SK-N-MC (cell line): ENCODE measurements at regions not wholly inside any gene's neighbourhood (a gene's known extent, or its start where the extent isn't known, plus 50 kb on each side); places are given as distances from the start of the nearest gene placed in this dataset.
"Not testable (repeated sequence)": the region's sequence is repeated elsewhere in the genome, so short reads cannot be mapped to it uniquely, and the experiment has no call there.

ENCODE experiments used
- DNase-seq: peaks from one replicate; pipeline ENCODE4 v3.0.0-alpha.2; 2011; ENCODE audit warnings: low read depth, low spot score
- H3K27ac ChIP-seq: fragments of 200-600 bp; sonication (generic); 2 replicates; pipeline ENCODE4 v1.5.1; 2016; ENCODE audit warnings: mixed run types
- H3K36me3 ChIP-seq: fragments of 200-600 bp; sonication (generic); 2 replicates; pipeline ENCODE4 v1.6.1; 2017; ENCODE audit warnings: antibody characterized with exemption, low read length, mixed read lengths; ENCODE audit not compliant: insufficient read depth
- H3K4me3 ChIP-seq: fragments of 200-600 bp; sonication (generic); 2 replicates; pipeline ENCODE4 v1.5.1; 2016
- H3K9ac ChIP-seq: fragments of 200-600 bp; sonication (generic); 2 replicates; pipeline ENCODE4 v1.8.0; 2017; ENCODE audit warnings: mixed run types, mixed read lengths; ENCODE audit not compliant: insufficient read length
- H3K9me3 ChIP-seq: fragments of 200-600 bp; sonication (generic); 2 replicates; pipeline ENCODE4 v1.6.1; 2017; ENCODE audit warnings: low read depth, mild to moderate bottlenecking, antibody characterized with exemption, low read length, moderate library complexity, mixed read lengths
- EZH2 ChIP-seq: fragments of 200-600 bp; sonication (generic); IDR thresholded peaks from one replicate; pipeline ENCODE4 v1.6.1; 2017; ENCODE audit warnings: antibody characterized with exemption
- FOXP2 ChIP-seq: optimal IDR thresholded peaks from 2 replicates; pipeline ENCODE3; 2011; ENCODE audit warnings: mild to moderate bottlenecking, moderate library complexity; ENCODE audit not compliant: insufficient read depth; ENCODE audit errors: extremely low read length, control extremely low read depth
- POLR2AphosphoS5 ChIP-seq: IDR thresholded peaks from 2 replicates; pipeline ENCODE4 v1.6.1; 2012; ENCODE audit warnings: mild to moderate bottlenecking, low read depth, low read length, borderline replicate concordance

- no peak for TF ChIP-seq POLR2AphosphoS5
- TF ChIP-seq FOXP2, result no peak
- TF ChIP-seq EZH2, result no peak
- no peak overlapping the region for H3K27ac ChIP-seq
- no peaks in the 10 kb centered on the region for H3K9me3 ChIP-seq
- peaks cover 47% of the 10 kb centered on the region for H3K36me3 ChIP-seq
- H3K9ac ChIP-seq, result no peak overlapping the region
- H3K4me3 ChIP-seq, result no peak overlapping the region
- DNase-seq, result no peak
Observed at GRCh38 chr17:45631941-45632340, 141.4 kb upstream of the PLEKHM1 start.

- Histone ChIP-seq H3K27ac (no peak overlapping the region), H3K36me3 (peaks cover 14% of the 10 kb centered on the region; the same call in 1 of the 2 replicates), H3K4me3 (no peak overlapping the region), H3K9me3 (no peaks in the 10 kb centered on the region), H3K9ac (no peak overlapping the region)
- no peak for TF ChIP-seq EZH2
- no peak for TF ChIP-seq FOXP2
- no peak for TF ChIP-seq POLR2AphosphoS5
- DNase-seq, result no peak
Observed at GRCh38 chr17:45639297-45639849, 144.7 kb upstream of the CRHR1 start.

- no peak overlapping the region for H3K27ac ChIP-seq
- H3K4me3 ChIP-seq, result no peak overlapping the region
- peaks cover 11% of the 10 kb centered on the region; the same call in 1 of the 2 replicates for H3K36me3 ChIP-seq
- peak; percentile 61 for DNase-seq
- TF ChIP-seq POLR2AphosphoS5 (no peak), EZH2 (no peak), FOXP2 (no peak)
- no peak overlapping the region for H3K9ac ChIP-seq
- no peaks in the 10 kb centered on the region for H3K9me3 ChIP-seq
Observed at GRCh38 chr17:45640141-45640850, 143.8 kb upstream of the CRHR1 start.

- Histone ChIP-seq H3K4me3 (no peak overlapping the region), H3K36me3 (no peaks in the 10 kb centered on the region; the same call in 1 of the 2 replicates), H3K9me3 (no peaks in the 10 kb centered on the region), H3K9ac (no peak overlapping the region), H3K27ac (no peak overlapping the region)
- TF ChIP-seq EZH2, result no peak
- TF ChIP-seq FOXP2, result no peak
- no peak for TF ChIP-seq POLR2AphosphoS5
- no peak for DNase-seq
Observed at GRCh38 chr17:45641541-45641940, 142.6 kb upstream of the CRHR1 start.

GRCh38 chr17:45643591-45643990 lies 140.5 kb upstream of the CRHR1 start:
- no peak for TF ChIP-seq EZH2
- TF ChIP-seq POLR2AphosphoS5, result no peak
- no peak for TF ChIP-seq FOXP2

GRCh38 chr17:45644637-45645036 lies 139.5 kb upstream of the CRHR1 start:
- not testable (repeated sequence) for H3K9ac ChIP-seq, H3K9me3 ChIP-seq, H3K36me3 ChIP-seq, DNase-seq, H3K4me3 ChIP-seq, H3K27ac ChIP-seq

More at GRCh38 chr17:45643591-45643990, 140.5 kb upstream of the CRHR1 start:
- no peak overlapping the region for H3K4me3 ChIP-seq
- H3K9ac ChIP-seq, result no peak overlapping the region
- DNase-seq, result no peak
- no peaks in the 10 kb centered on the region; the same call in 1 of the 2 replicates for H3K36me3 ChIP-seq
- no peak overlapping the region for H3K27ac ChIP-seq
- no peaks in the 10 kb centered on the region for H3K9me3 ChIP-seq

GRCh38 chr17:45645330-45645729 lies 138.8 kb upstream of the CRHR1 start:
- no peaks in the 10 kb centered on the region for H3K36me3 ChIP-seq
- DNase-seq, result no peak
- TF ChIP-seq EZH2, result no peak
- no peak for TF ChIP-seq POLR2AphosphoS5
- TF ChIP-seq FOXP2, result no peak
- no peak overlapping the region for H3K9ac ChIP-seq
- no peak overlapping the region for H3K4me3 ChIP-seq
- no peak overlapping the region for H3K27ac ChIP-seq
- no peaks in the 10 kb centered on the region for H3K9me3 ChIP-seq

GRCh38 chr17:45646288-45646988 lies 137.7 kb upstream of the CRHR1 start:
- Histone ChIP-seq H3K4me3 (no peak overlapping the region), H3K36me3 (no peaks in the 10 kb centered on the region), H3K27ac (no peak overlapping the region), H3K9ac (no peak overlapping the region), H3K9me3 (no peaks in the 10 kb centered on the region)
- TF ChIP-seq FOXP2 (no peak), EZH2 (no peak), POLR2AphosphoS5 (no peak)
- DNase-seq, result no peak
